ENCODE measurements at regions not wholly inside any gene's neighbourhood (a gene's known extent, or its start where the extent isn't known, plus 50 kb on each side); places are given as distances from the start of the nearest gene placed in this dataset.

GRCh38 chr6:84860509-84860908 is 96.1 kb upstream of the TBX18 start:
- TF ChIP-seq CTCF (IDR thresholded peaks at IDR 0.05), result no peak
- Histone ChIP-seq H3K4me1 (ENCODE audit: control insufficient read depth in 1 of 2, low read depth in 2 of 2) (peaks cover 0 to 14% of the 10 kb centered on the region in 2 donors), H3K36me3 (no peaks in the 10 kb centered on the region), H3K27ac (no peak overlapping the region), H3K9me3 (no peaks in the 10 kb centered on the region), H3K27me3 (replicated peaks; ENCODE audit: insufficient read depth) (no peaks in the 10 kb centered on the region), H3K4me3 (no peak overlapping the region)
- DNase-seq (ENCODE audit: low spot score) (no peak), ATAC-seq (ENCODE audit: insufficient number of reproducible peaks, low FRiP score, low read depth) (no peak)

GRCh38 chr6:84854811-84855400 is 90.5 kb upstream of the TBX18 start:
- no peak for ATAC-seq (ENCODE audit: insufficient number of reproducible peaks, low FRiP score, low read depth)
- no peak overlapping the region for H3K4me3 ChIP-seq

GRCh38 chr6:84853901-84854300 is 89.5 kb upstream of the TBX18 start:
- no peak overlapping the region for H3K4me3 ChIP-seq
- H3K27me3 ChIP-seq (replicated peaks; ENCODE audit: insufficient read depth), result no peaks in the 10 kb centered on the region
- ATAC-seq (ENCODE audit: insufficient number of reproducible peaks, low FRiP score, low read depth) (no peak), DNase-seq (ENCODE audit: low spot score) (no peak)
- H3K36me3 ChIP-seq, result no peaks in the 10 kb centered on the region
- no peaks in the 10 kb centered on the region for H3K4me1 ChIP-seq (ENCODE audit: control insufficient read depth in 1 of 2, low read depth in 2 of 2)
- no peak overlapping the region for H3K27ac ChIP-seq
- TF ChIP-seq CTCF (IDR thresholded peaks at IDR 0.05), result no peak
- no peaks in the 10 kb centered on the region for H3K9me3 ChIP-seq

More at GRCh38 chr6:84854811-84855400, 90.5 kb upstream of the TBX18 start:
- DNase-seq (ENCODE audit: low spot score), result no peak
- no peak for TF ChIP-seq CTCF (IDR thresholded peaks at IDR 0.05)
- no peaks in the 10 kb centered on the region for H3K27me3 ChIP-seq (replicated peaks; ENCODE audit: insufficient read depth)
- H3K4me1 ChIP-seq (ENCODE audit: control insufficient read depth in 1 of 2, low read depth in 2 of 2), result no peaks in the 10 kb centered on the region
- no peaks in the 10 kb centered on the region for H3K36me3 ChIP-seq
- H3K27ac ChIP-seq, result no peak overlapping the region
- H3K9me3 ChIP-seq, result no peaks in the 10 kb centered on the region

- Histone ChIP-seq H3K27me3 (replicated peaks; ENCODE audit: insufficient read depth) (no peaks in the 10 kb centered on the region), H3K27ac (no peak overlapping the region), H3K36me3 (no peaks in the 10 kb centered on the region), H3K4me3 (no peak overlapping the region), H3K9me3 (no peaks in the 10 kb centered on the region), H3K4me1 (ENCODE audit: control insufficient read depth in 1 of 2, low read depth in 2 of 2) (no peaks in the 10 kb centered on the region)
- ATAC-seq (ENCODE audit: insufficient number of reproducible peaks, low FRiP score, low read depth) (no peak), DNase-seq (ENCODE audit: low spot score) (no peak)
- TF ChIP-seq CTCF (IDR thresholded peaks at IDR 0.05), result no peak
These were observed 84.6 kb upstream of the TBX18 start for GRCh38 chr6:84848960-84849359.

GRCh38 chr6:84847390-84848160 is 83.2 kb upstream of the TBX18 start:
- H3K4me3 ChIP-seq, result no peak overlapping the region
- no peak for DNase-seq (ENCODE audit: low spot score)
- no peak overlapping the region for H3K27ac ChIP-seq
- H3K27me3 ChIP-seq (replicated peaks; ENCODE audit: insufficient read depth), result no peaks in the 10 kb centered on the region
- no peaks in the 10 kb centered on the region for H3K4me1 ChIP-seq (ENCODE audit: control insufficient read depth in 1 of 2, low read depth in 2 of 2)
- no peaks in the 10 kb centered on the region for H3K9me3 ChIP-seq
- no peak for TF ChIP-seq CTCF (IDR thresholded peaks at IDR 0.05)
- ATAC-seq (ENCODE audit: insufficient number of reproducible peaks, low FRiP score, low read depth), result no peak
- no peaks in the 10 kb centered on the region for H3K36me3 ChIP-seq

Data from thoracic aorta (tissue), 2 donors.